Thyroid gland (tissue), 4 donors: ENCODE measurements at regions not wholly inside any gene's neighbourhood (a gene's known extent, or its start where the extent isn't known, plus 50 kb on each side); places are given as distances from the start of the nearest gene placed in this dataset.

Experiments used
- POLR2A ChIP-seq, 2 donors: fragments of 450-650 bp; IDR thresholded peaks; one replicate each; pipeline ENCODE4 v1.6.1; 2017; ENCODE audit warnings: antibody characterized with exemption in 2 of 2, mild to moderate bottlenecking in 2 of 2, moderate library complexity in 1 of 2
- TF ChIP-seq, protein P1 (sequence below), 6 experiments: fragments of 200-600 bp in 3 of 6; fragments of 450-650 bp in 3 of 6; sonication (generic) in 3 of 6; IDR thresholded peaks; one replicate each; pipeline ENCODE4 v1.5.1; 2016 to 2019; ENCODE audit warnings: antibody characterized with exemption in 6 of 6, mild to moderate bottlenecking in 2 of 6, inconsistent platforms in 1 of 6, moderate library complexity in 1 of 6

DNA sequence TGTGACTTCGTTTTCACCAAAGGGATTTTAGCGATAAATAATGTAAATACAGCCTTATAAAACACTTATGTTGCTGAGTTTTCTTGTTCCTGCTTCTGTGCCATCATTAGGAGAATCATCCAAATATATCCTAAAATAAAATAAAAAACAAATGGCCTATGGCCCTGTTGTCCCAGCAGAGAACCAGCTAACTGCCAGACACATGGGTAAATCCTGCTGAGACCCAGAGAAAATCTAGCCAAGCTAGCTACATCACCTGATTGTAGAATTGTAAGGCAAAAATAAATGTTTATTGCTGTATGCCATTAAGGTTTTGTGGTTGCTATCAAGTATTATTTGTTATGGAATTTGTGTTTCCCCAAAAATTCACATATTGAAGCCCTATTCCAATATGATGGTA, 631.2 kb upstream of the SYNCRIP start:
- TF ChIP-seq, protein P1, sequence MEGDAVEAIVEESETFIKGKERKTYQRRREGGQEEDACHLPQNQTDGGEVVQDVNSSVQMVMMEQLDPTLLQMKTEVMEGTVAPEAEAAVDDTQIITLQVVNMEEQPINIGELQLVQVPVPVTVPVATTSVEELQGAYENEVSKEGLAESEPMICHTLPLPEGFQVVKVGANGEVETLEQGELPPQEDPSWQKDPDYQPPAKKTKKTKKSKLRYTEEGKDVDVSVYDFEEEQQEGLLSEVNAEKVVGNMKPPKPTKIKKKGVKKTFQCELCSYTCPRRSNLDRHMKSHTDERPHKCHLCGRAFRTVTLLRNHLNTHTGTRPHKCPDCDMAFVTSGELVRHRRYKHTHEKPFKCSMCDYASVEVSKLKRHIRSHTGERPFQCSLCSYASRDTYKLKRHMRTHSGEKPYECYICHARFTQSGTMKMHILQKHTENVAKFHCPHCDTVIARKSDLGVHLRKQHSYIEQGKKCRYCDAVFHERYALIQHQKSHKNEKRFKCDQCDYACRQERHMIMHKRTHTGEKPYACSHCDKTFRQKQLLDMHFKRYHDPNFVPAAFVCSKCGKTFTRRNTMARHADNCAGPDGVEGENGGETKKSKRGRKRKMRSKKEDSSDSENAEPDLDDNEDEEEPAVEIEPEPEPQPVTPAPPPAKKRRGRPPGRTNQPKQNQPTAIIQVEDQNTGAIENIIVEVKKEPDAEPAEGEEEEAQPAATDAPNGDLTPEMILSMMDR (IDR thresholded peaks at IDR 0.05) = no peak
- no peak for TF ChIP-seq POLR2A (IDR thresholded peaks at IDR 0.05)
